HG02938 (cell line): ENCODE measurements at regions not wholly inside any gene's neighbourhood (a gene's known extent, or its start where the extent isn't known, plus 50 kb on each side); places are given as distances from the start of the nearest gene placed in this dataset.

Experiments used
- ATAC-seq: cut with Tn5 transposase; IDR thresholded peaks from one replicate; pipeline ENCODE4 v1.9.1; 2021; ENCODE audit warnings: mild to moderate bottlenecking, moderate library complexity; ENCODE audit not compliant: unreplicated experiment

DNA sequence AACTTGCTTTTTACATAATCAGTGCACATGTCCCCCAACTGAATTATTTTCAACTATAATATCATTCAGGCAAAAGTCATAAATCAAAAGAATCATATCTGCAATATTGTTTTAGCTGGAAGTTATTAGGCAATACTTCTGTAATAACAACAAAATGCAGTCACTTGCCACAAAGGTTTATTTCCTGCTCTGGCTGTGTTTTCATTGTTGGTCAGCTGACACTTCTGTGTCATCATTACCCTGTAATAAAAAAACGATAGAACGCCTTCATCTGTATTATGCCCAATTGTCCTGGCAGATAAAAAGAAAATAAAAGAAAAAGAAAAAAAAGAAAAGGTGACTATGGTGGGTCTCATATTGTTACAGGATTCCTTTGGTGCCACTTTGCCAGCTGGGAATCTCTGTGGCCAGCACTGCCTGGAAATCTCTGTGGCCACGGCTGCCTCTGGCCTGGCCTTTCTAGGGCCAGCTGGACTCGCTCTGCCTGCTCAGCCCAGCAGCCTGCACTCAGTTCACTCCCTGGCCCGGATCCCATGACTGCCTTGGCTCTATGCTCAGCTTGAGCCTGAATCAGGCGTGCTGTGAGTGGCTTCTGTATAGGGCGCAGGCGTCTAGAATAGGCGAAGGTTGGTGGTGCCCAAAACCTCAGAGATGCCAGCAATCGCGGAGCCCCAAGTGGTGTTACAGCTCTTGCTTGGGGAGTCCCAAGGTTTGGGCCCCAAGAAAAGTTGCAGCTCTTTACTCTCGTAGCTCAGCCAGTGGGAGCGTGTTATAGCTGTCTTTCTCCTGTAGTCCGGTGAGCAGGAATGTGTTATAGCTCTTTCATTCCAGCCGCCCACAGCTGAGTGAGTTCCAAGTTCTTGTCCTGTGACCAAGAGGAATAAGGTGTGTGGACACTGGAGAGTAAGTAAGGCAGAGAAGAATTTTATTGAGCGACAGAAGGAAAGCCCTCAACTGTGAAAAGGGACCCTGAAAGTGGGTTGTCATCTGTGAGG lies 1227.1 kb downstream of the SLITRK1 start:
- no peak for ATAC-seq

DNA sequence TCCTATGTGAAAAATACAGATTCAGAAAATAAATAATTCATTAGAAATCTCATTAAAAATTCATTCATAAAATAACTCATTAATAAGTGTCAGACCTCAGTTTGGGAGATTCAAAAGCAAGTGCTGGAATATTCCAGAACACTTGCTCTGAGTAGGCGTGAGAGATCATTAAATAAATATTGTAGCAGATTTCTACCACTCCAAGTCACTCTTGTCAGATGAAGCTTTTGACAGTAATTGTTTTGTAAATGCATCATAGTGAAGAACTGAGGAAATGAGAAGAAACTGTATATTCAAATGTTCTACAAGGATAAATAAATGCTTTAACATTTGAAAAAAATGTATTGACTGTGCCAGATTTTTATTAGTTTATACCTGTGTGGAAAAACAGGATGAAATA lies 1228.1 kb downstream of the SLITRK1 start:
- no peak for ATAC-seq

GRCh38 chr13:82647540-82647939 lies 1234.7 kb downstream of the SLITRK1 start:
- no peak for ATAC-seq

GRCh38 chr13:82636119-82636518 lies 1246.2 kb downstream of the SLITRK1 start:
- ATAC-seq: no peak

DNA sequence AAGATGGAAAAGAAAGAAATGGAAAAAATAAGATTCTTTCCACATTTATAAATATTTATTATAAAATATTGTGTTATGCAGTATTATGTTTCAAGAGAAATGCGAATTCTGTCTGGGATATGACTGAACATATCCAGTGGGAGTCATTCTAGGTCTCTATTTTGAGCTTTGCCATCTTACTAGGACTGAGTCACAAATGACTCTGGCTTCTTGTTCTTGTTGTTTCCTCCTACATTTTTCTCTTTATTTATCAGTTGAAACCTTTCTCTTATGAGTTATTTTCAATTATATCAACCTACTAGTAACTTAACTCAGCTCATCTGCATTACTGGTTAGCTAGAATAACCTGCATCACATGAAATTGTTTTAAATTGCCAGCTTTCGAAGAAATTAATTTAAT lies 1247.3 kb downstream of the SLITRK1 start:
- ATAC-seq: no peak

DNA sequence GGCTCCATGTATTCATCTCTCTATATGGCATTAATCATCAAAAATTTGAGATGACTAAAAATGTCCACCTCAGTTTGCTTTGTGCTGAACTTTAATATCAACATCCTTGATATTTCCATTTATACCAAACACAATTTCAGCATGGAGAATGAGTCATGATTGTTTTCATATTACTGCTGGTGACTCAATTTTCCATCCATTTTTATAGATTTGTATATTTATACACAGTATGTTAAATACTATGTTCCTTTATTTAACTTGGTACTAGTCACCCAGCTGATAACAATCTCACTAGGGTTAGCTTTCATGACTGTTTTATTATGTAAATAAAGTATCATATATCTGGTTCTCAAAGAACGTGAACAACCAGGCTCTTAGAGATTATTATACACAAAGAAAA lies 1255.1 kb downstream of the SLITRK1 start:
- ATAC-seq: no peak

DNA sequence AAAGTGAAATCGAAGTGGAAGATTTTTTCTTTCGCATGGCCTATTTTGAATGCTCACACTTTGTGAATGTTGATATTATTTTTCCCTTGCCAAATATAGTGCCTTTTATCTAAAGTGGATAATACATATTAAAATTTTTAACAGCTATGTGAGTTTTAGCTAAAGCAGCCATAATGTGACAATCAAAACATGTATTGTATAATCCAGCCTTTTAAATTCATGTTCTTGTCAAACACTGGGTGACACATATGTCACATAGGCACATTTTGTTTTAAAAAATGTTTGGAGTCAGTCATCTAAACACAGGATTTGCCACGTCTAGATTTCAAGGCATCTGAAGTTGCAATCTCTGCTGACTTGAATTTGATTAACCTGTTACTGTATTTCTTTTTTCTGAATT lies 1256.6 kb downstream of the SLITRK1 start:
- ATAC-seq: no peak

DNA sequence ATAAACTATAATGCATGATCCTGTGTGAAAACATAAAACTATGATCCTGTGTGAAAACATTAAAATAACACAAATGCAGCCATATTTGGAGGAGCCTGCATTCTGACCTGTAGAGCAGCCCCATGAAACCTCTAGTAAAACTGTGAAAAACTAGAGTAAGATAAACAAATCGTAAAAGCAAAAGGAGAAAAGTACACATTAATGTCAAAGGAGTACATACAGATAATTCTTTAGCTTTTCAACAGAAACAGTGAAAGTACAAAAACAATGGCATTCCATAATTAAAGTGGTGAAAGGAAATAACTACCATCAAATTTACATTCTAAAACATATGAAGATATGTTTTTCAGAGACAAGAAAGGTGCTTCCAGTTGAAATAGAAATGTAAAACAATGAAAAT lies 1267.2 kb downstream of the SLITRK1 start:
- no peak for ATAC-seq

- no peak for ATAC-seq
These were observed 1268.2 kb downstream of the SLITRK1 start for GRCh38 chr13:82614086-82614485.

DNA sequence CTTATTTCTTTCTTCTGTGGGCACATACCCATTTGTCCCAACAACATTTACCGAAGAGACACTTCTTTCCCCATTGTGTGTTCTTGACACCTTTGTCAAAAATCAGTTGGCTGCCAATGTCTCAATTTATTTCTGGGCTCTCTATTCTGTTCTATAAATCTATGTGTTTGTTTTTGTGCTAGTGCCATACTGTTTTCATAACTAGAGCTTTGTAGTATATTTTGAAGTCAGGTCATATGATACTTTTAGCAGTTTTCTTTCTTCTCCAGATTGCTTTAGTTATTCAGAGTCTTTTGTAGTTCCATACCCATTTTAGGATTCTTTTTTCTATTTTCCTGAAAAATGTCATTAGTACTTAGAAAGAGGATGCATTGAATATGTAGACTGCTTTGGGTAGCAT lies 1276.3 kb downstream of the SLITRK1 start:
- no peak for ATAC-seq

DNA sequence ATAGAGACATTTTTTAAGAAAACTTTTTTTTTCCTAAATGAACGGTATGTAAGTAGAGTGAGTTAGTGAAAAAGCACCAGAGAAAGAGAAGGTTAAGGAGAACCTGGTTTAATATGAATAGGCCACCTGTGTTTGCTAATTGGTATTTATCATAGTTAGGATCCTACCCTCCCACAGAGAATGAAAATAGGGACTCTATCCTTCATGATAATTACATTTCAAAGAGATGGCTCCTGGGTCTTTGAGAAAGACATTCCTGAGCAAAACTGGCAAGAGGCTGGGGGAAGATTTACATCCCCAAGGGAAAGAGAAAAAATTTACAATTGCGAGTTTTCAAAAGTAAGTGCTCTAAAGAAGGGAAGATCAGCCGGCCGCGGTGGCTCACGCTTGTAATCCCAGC lies 1284.5 kb downstream of the SLITRK1 start:
- ATAC-seq: no peak

DNA sequence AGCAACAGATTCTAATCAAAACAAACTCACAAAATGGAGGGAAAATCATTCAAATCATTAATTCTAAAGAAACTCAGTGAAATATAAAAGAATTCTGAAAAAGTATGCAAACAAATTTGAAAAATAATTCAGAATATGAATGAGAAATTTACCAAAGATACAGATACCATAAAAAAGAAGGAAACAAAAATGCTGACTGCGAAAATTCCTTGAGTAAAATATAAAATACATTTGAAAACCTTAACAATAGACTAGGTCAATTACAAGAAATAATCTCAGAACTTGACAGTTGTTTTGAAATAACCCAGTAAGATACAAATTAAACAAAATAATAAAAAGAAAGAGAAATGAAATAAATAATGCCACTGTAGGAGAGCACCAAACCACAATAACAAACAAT lies 1289.0 kb downstream of the SLITRK1 start:
- ATAC-seq: no peak

DNA sequence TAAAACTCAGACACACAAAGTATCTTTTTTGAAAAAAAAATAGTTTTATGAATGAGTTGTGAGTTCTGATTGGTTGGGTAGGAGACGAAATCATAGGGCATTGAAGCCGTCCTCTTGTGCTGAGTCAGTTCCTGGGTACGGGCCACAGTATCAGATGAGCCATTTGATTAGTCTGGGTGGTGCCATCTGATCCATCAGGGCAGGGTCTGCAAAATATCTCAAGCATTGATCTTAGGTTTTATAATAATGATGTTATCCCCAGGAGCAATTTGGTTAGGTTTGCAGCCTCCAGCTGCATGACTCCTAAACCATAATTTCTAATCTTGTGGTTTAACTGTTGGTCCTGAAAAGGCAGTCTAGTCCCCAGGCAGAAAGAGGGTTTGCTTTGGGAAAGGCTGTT lies 1310.6 kb downstream of the SLITRK1 start:
- no peak for ATAC-seq

GRCh38 chr13:82569581-82569980 lies 1312.7 kb downstream of the SLITRK1 start:
- no peak for ATAC-seq

DNA sequence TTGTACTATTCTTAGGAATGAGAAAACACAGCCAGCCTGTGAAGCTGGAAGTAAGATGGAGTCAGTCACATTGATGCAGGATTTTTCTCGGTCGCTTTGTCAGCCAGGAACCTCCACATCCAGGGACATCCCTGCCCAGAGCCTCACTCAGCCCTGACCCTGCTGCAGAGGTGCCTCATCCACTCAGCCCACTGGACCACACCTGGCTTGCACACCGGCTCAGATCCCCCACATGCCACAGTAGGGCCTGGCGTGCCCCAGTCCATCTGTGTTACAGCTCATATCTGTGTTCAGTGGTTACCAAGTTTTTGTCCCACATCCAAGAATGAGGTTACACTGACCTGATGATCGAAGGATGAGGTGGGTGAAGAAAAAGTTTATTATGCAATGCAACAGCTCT lies 1315.4 kb downstream of the SLITRK1 start:
- ATAC-seq: no peak

DNA sequence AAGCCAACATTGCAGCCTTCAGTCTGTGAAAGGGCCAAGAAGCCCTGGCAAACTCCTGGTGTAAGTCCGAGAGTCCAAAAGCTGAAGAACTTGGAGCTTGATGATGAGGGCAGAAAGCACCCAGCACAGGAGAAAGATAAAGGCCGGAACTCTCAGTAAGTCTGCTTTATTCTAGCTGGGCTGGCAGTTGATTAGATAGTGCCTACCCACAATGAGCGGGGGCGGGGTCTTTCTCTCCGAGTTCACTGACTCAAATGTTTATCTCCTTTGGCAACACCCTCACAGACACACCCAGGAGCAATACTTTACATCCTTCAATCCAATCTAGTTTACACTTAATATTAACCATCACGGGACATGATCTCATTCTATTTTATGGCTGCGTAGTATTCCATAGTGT lies 1317.1 kb downstream of the SLITRK1 start:
- no peak for ATAC-seq

GRCh38 chr13:82560889-82561288 lies 1321.4 kb downstream of the SLITRK1 start:
- no peak for ATAC-seq

- no peak for ATAC-seq
These were observed 1359.4 kb downstream of the SLITRK1 start for GRCh38 chr13:82522872-82523271.

- no peak for ATAC-seq
These were observed 1375.4 kb downstream of the SLITRK1 start for GRCh38 chr13:82506805-82507414.

- ATAC-seq: no peak
These were observed 1380.4 kb downstream of the SLITRK1 start for GRCh38 chr13:82501834-82502233.

DNA sequence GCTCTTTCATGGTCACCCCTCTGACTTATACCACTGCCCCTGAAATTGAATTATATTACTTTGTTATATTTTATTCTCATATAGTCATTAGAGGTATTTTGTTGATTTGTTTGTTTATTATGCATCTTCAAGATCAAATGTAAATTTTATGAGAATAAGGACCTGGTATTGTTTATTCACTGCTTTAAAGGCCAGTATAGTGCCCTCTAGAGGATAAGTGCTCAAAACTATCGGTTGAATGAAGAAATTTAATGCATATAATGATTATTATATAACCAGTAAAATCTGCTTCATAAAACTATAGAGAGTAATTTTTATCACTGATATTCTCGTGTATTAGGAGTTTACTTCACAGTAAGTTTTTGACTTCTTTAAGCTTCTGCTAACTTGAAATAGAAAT lies 1401.9 kb downstream of the SLITRK1 start:
- ATAC-seq: no peak

DNA sequence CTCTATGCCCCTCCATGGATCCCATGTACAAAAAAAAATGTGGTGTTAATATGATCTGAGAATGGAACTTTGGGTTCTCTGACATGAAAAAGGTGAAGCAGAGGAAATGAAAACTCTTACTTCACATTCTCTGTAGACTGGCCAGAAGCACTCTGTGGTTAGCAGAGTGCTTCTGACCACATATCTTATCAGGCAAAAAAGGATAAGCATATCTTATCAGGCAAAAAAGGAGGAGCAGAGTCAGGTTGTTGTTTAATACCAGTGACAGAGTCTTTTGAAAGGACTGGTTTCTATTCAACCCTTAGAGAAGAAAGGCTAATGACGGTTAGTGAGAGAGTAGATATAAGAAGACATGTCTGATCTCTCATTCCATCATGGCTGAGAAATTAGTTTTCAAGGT lies 1404.8 kb downstream of the SLITRK1 start:
- no peak for ATAC-seq
